Panc1 (cell line): ENCODE measurements at regions not wholly inside any gene's neighbourhood (a gene's known extent, or its start where the extent isn't known, plus 50 kb on each side); places are given as distances from the start of the nearest gene placed in this dataset.

Experiments used
- ATAC-seq: fragments of 200-7000 bp; cut with Tn5 transposase; 2 replicates; pipeline ENCODE4 v1.9.1; 2020; ENCODE audit warnings: mild to moderate bottlenecking, moderate library complexity
- BruUV-seq: library from RNA; stranded (reverse); fragments of 400-500 nt; replicated peaks from 2 replicates; lab custom pipeline; 2021; lab: Mats Ljungman, UMichigan
- CTCF ChIA-PET: fragments of 300-600 bp; sonication (Branson Sonifier 250); formaldehyde crosslinking; loops from one replicate; lab custom pipeline; 2022; ENCODE audit warnings: antibody characterized with exemption; lab: Charles Lee
- POLR2A ChIA-PET: fragments of 300-600 bp; sonication (Branson Sonifier 250); formaldehyde crosslinking; loops from one replicate; lab custom pipeline; 2022; ENCODE audit warnings: antibody characterized with exemption; lab: Charles Lee
- DNase-seq: peaks from one replicate; pipeline ENCODE4 v3.0.0-alpha.2; 2010; ENCODE audit warnings: low read depth, low spot score
- H3K27ac ChIP-seq: 2 replicates; pipeline ENCODE4 v1.5.1; 2011; ENCODE audit warnings: mild to moderate bottlenecking, low read length, inconsistent platforms
- H3K27me3 ChIP-seq: fragments of 200-500 bp; sonication (Bioruptor generic); 2 replicates; pipeline ENCODE4 v1.6.0; 2014; ENCODE audit warnings: low read length, inconsistent platforms; ENCODE audit not compliant: control insufficient read depth, insufficient read depth
- H3K36me3 ChIP-seq: fragments of 200-500 bp; sonication (Bioruptor generic); 2 replicates; pipeline ENCODE4 v1.5.1; 2014; ENCODE audit warnings: inconsistent platforms, mild to moderate bottlenecking, low read length, moderate library complexity; ENCODE audit not compliant: control insufficient read depth, insufficient read depth
- H3K4me1 ChIP-seq: 2 replicates; pipeline ENCODE4 v1.5.1; 2011; ENCODE audit warnings: inconsistent platforms, mild to moderate bottlenecking, low read length, moderate library complexity; ENCODE audit not compliant: control insufficient read depth, insufficient read depth
- H3K4me3 ChIP-seq, 2 experiments: 2 replicates each; pipeline ENCODE4 v1.5.1; 2011 to 2012; ENCODE audit warnings: low read depth in 2 of 2, low read length in 2 of 2, mild to moderate bottlenecking in 2 of 2, inconsistent platforms in 1 of 2, moderate library complexity in 1 of 2
- H3K9me3 ChIP-seq: fragments of 200-500 bp; sonication (Bioruptor generic); 2 replicates; pipeline ENCODE4 v1.5.1; 2014; ENCODE audit warnings: low read depth, mild to moderate bottlenecking, inconsistent platforms, low read length, moderate library complexity; ENCODE audit not compliant: control insufficient read depth, insufficient read depth
- POLR2AphosphoS5 ChIP-seq: IDR thresholded peaks from 2 replicates; pipeline ENCODE4 v1.6.1; 2012; ENCODE audit warnings: mild to moderate bottlenecking, low read depth, low read length, moderate library complexity
- SIN3A ChIP-seq: IDR thresholded peaks from 2 replicates; pipeline ENCODE4 v1.6.1; 2012; ENCODE audit warnings: low read depth, mild to moderate bottlenecking, low read length, moderate library complexity, borderline replicate concordance; ENCODE audit not compliant: insufficient read depth
- TCF7L2 ChIP-seq: IDR thresholded peaks from 2 replicates; pipeline ENCODE4 v1.6.1; 2011; ENCODE audit warnings: mild to moderate bottlenecking, low read depth, low read length, inconsistent platforms
- in situ Hi-C: cut with HindIII; loops from 2 replicates; pipeline ENCODE4 v1.10.0; 2016; ENCODE audit warnings: low sequenced_read_pairs, low pct_unique_long_range_greater_than_20kb
- intact Hi-C: fragments of 100-400 bp; cut with micrococcal nuclease; formaldehyde crosslinking; loops from one replicate; pipeline ENCODE4 v1.10.0; 2022; ENCODE audit not compliant: unreplicated experiment
- TF ChIP-seq, protein P1 (sequence below), 2 experiments: IDR thresholded peaks; 2 replicates each; pipeline ENCODE4 v1.6.1; 2011 to 2012; ENCODE audit warnings: low read depth in 2 of 2, control low read depth in 1 of 2, low read length in 1 of 2, mild to moderate bottlenecking in 1 of 2, moderate library complexity in 1 of 2; ENCODE audit not compliant: insufficient read depth in 1 of 2
- TF ChIP-seq, protein P2 (sequence below): fragments of 450-650 bp; IDR thresholded peaks from 2 replicates; pipeline ENCODE4 v1.5.1; 2017; ENCODE audit warnings: mild to moderate bottlenecking

DNA sequence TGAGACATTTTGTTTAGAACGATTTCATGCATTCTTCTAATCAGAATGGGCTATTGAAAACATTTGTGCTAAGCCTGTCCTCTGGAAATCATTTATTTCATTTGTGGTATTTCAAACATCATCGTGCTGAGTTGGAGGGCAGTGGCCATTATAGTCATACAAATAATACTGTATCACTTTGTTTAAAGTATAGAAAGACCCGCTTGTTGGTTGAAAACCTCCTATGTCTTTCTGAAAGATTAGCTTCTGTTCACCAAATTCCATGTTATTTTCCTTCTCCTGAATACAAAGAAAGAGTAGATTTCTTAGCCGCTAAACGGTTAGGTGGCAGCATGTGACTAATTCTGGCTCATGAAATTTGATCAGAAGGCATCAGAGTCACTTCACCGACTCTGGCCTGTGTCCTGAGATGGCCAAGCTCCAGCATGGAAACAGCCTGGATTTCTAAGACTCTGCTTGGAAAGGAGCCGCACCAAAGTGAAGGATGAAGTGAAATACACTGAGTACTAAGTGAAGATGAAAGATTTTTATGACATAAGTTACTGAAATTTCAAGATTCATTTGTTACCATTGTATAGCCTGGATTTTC lies 355.1 kb downstream of the USP25 start:
- ChIA-PET POLR2A (no interaction called here), CTCF (no interaction called here)
- Histone ChIP-seq H3K9me3 (no peaks in the 10 kb centered on the region), H3K27ac (no peak overlapping the region), H3K4me1 (no peaks in the 10 kb centered on the region), H3K27me3 (no peaks in the 10 kb centered on the region), H3K4me3 (no peak overlapping the region), H3K36me3 (no peaks in the 10 kb centered on the region)
- in situ Hi-C loops = no loop called here
- DNase-seq (no peak), ATAC-seq (no peak)
- intact Hi-C loops = loop anchor here (5.0 kb wide), 1 partner anchor 242 kb away; no protein-coding TSS in a partner anchor
- TF ChIP-seq POLR2AphosphoS5 (no peak), TCF7L2 (no peak), SIN3A (no peak)
- TF ChIP-seq, protein P1, sequence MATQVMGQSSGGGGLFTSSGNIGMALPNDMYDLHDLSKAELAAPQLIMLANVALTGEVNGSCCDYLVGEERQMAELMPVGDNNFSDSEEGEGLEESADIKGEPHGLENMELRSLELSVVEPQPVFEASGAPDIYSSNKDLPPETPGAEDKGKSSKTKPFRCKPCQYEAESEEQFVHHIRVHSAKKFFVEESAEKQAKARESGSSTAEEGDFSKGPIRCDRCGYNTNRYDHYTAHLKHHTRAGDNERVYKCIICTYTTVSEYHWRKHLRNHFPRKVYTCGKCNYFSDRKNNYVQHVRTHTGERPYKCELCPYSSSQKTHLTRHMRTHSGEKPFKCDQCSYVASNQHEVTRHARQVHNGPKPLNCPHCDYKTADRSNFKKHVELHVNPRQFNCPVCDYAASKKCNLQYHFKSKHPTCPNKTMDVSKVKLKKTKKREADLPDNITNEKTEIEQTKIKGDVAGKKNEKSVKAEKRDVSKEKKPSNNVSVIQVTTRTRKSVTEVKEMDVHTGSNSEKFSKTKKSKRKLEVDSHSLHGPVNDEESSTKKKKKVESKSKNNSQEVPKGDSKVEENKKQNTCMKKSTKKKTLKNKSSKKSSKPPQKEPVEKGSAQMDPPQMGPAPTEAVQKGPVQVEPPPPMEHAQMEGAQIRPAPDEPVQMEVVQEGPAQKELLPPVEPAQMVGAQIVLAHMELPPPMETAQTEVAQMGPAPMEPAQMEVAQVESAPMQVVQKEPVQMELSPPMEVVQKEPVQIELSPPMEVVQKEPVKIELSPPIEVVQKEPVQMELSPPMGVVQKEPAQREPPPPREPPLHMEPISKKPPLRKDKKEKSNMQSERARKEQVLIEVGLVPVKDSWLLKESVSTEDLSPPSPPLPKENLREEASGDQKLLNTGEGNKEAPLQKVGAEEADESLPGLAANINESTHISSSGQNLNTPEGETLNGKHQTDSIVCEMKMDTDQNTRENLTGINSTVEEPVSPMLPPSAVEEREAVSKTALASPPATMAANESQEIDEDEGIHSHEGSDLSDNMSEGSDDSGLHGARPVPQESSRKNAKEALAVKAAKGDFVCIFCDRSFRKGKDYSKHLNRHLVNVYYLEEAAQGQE (IDR thresholded peaks at IDR 0.05; ENCODE audit: insufficient read depth in 1 of 2, low read depth in 2 of 2, low read length in 1 of 2) = no peak
- TF ChIP-seq, protein P2, sequence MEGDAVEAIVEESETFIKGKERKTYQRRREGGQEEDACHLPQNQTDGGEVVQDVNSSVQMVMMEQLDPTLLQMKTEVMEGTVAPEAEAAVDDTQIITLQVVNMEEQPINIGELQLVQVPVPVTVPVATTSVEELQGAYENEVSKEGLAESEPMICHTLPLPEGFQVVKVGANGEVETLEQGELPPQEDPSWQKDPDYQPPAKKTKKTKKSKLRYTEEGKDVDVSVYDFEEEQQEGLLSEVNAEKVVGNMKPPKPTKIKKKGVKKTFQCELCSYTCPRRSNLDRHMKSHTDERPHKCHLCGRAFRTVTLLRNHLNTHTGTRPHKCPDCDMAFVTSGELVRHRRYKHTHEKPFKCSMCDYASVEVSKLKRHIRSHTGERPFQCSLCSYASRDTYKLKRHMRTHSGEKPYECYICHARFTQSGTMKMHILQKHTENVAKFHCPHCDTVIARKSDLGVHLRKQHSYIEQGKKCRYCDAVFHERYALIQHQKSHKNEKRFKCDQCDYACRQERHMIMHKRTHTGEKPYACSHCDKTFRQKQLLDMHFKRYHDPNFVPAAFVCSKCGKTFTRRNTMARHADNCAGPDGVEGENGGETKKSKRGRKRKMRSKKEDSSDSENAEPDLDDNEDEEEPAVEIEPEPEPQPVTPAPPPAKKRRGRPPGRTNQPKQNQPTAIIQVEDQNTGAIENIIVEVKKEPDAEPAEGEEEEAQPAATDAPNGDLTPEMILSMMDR = no peak
- BruUV-seq = no TSS peak

DNA sequence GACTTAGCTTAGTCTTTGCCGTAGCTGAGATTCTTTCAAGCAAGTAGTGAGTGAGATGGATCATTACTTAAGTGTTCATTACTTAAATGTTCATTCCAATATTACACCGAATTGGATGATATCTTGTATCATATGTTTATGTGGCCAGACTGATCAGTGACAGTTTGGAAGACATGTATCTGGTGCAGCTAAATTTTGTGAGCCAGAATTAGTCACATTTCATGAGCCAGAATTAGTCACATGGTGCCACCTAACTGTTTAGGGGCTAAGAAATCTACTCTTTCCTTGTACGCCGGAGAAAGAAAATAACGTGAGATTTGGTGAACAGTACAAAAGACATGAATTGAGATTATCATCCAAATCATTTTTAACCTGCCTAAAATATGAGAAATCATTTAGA lies 355.6 kb downstream of the USP25 start:
- Histone ChIP-seq H3K4me1 (no peaks in the 10 kb centered on the region), H3K4me3 (no peak overlapping the region), H3K27ac (no peak overlapping the region), H3K9me3 (no peaks in the 10 kb centered on the region), H3K36me3 (no peaks in the 10 kb centered on the region), H3K27me3 (no peaks in the 10 kb centered on the region)
- no TSS peak for BruUV-seq
- CTCF ChIA-PET = no interaction called here
- DNase-seq (no peak), ATAC-seq (no peak)
- TF ChIP-seq TCF7L2 = no peak
- no peak for TF ChIP-seq POLR2AphosphoS5
- TF ChIP-seq, protein P1 (IDR thresholded peaks at IDR 0.05; ENCODE audit: insufficient read depth in 1 of 2, low read depth in 2 of 2, low read length in 1 of 2) = no peak
- TF ChIP-seq, protein P2 = no peak
- TF ChIP-seq SIN3A = no peak
- in situ Hi-C loops (no loop called here), intact Hi-C loops (no loop called here)
- POLR2A ChIA-PET = no interaction called here
